MG63 (cell line): ENCODE measurements at regions not wholly inside any gene's neighbourhood (a gene's known extent, or its start where the extent isn't known, plus 50 kb on each side); places are given as distances from the start of the nearest gene placed in this dataset.

ENCODE experiments used
- DNase-seq: peaks from one replicate; pipeline ENCODE4 v3.0.0-alpha.2; 2020
- H3K27me3 ChIP-seq: fragments of 250-450 bp; sonication (Bioruptor Pico); 2 replicates; pipeline ENCODE4 v1.5.1; 2020; ENCODE audit warnings: mild to moderate bottlenecking, moderate library complexity
- H3K36me3 ChIP-seq: fragments of 250-450 bp; sonication (Bioruptor Pico); 2 replicates; pipeline ENCODE4 v1.5.1; 2020; ENCODE audit warnings: mild to moderate bottlenecking, moderate library complexity
- H3K4me3 ChIP-seq: fragments of 250-450 bp; sonication (Bioruptor Pico); 2 replicates; pipeline ENCODE4 v1.5.1; 2020; ENCODE audit warnings: mild to moderate bottlenecking, moderate library complexity
- H3K9me3 ChIP-seq: fragments of 250-450 bp; sonication (Bioruptor Pico); 2 replicates; pipeline ENCODE4 v1.5.1; 2020; ENCODE audit warnings: mild to moderate bottlenecking, moderate library complexity

DNA sequence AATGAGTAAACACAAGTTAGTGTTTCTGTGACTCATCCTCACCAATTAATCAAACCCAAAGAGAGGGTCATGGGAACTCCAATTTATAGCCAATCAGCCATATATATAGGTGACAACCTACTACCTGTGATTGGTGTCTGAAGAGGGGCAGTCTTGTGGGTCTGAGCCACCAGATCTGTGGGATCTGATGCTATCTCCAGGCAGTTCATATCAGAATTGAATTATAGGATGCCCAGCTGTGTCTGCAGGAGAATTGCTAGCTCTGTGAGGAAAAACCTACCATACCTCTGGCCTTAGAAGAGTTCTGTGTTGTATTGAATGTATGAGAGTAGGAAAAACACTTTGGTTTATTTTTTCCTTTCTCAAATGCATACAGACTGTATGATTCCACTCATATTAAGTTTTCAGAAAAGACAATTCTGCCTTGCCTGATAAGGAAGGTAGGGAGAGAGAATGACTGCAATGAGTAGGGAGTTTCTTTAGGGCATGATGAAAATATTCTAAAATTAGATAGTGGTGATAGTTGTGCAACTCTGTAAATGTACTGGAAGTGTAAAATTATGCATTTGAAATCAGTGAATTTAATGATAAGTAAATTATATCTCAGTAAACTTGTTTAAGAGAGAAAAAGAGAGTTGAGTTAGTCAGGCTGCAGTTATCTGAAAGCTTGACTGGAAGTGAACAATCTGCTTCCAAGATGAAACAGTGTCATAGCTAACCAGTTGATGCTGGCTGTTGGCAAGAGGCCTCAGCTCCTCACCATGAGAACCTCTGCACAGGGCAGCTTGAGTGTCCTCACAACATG is 274.9 kb downstream of the AUH start:
- Histone ChIP-seq H3K9me3 (no peaks in the 10 kb centered on the region), H3K4me3 (no peak overlapping the region), H3K27me3 (no peaks in the 10 kb centered on the region), H3K36me3 (no peaks in the 10 kb centered on the region)
- DNase-seq: no peak

DNA sequence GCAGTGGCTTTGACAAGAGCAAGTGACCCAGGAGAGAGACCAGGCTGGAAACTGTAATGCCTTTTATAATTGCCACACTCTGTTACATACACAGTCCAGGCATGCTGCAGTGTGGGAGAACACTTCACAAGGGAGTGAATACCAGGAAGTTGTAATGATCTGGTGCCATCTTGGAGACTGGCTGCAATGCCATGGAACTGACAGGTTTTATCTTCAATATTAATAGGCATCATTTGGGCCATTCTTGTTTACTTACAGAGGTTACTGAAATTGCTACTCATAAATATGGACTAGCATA is 274.3 kb downstream of the AUH start:
- DNase-seq: no peak
- no peaks in the 10 kb centered on the region for H3K36me3 ChIP-seq
- H3K9me3 ChIP-seq: no peaks in the 10 kb centered on the region
- H3K27me3 ChIP-seq: no peaks in the 10 kb centered on the region
- H3K4me3 ChIP-seq: no peak overlapping the region

DNA sequence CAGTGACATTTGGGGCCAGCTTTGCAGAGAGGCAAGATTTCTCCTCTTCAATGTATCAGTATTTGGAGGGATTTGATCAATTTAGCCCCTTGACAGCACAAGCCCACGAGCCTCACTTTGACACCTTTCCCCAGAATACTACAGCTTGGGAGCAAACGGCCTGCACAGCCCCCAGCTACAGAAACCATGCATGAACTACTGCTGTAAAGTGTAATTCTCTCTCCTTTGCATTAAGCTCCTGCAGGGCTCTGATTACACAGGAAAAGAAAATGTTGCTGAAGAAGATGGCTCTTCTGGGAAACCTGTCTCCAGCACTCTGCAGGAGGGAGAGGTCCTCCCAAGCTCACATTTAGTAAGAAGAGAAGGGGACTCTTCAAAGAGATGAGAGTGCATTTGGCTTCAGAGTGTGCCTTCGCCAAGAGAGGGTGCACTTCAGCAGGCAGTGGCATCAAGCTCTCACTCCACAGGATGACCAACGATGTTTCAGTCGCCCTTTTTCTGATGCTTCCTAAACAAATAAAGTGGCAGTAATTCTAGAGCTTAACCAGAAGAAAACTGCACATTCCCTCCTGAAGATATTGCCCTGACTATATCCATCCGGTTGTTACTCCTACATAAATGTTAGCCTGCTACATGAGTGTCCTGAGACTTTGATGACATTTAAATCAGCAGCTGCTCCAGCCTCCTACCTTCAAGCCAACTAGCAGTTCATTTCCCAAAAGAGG is 272.2 kb downstream of the AUH start:
- peaks cover 1% of the 10 kb centered on the region; the same call in 1 of the 2 replicates for H3K9me3 ChIP-seq
- no peaks in the 10 kb centered on the region for H3K36me3 ChIP-seq
- H3K27me3 ChIP-seq: no peaks in the 10 kb centered on the region
- no peak overlapping the region for H3K4me3 ChIP-seq
- DNase-seq: no peak

DNA sequence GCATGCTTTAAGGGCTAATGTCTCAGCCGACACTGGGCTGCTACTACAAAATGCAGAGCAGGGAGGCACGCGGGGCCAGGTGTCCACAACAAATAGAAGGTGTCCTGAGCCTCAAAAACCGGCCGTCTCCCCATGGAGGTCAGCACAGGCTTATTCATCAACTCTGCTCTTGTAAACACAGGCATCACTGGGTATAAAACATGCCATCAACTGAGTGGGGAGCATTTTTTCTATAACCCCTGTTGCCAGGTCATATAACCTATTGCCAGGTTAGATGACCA is 271.6 kb downstream of the AUH start:
- H3K27me3 ChIP-seq: no peaks in the 10 kb centered on the region
- no peak overlapping the region for H3K4me3 ChIP-seq
- DNase-seq: no peak

DNA sequence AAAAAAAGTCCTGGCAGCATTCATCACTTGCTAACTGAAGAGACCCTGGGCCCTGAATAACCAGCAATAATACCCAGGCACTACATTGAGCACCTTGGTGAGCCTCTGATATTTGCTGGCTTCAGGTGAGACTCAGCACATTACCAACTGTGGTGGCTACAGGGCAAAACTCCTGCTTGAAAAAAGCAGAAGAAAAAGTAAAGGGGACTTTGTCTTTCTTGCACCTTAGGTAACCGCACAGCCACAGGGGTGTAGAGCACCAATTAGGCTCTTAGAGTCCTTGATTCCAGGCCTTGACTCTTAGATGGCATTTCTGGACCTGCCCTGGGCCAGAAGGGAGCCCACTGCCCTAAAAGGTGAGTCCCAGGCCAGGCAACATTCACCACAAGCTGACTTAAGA is 269.5 kb downstream of the AUH start:
- Histone ChIP-seq H3K27me3 (no peaks in the 10 kb centered on the region), H3K36me3 (no peaks in the 10 kb centered on the region), H3K9me3 (peaks cover 1% of the 10 kb centered on the region; the same call in 1 of the 2 replicates), H3K4me3 (no peak overlapping the region)
- no peak for DNase-seq

More for the DNA sequence above, 271.6 kb downstream of the AUH start:
- Histone ChIP-seq H3K36me3 (no peaks in the 10 kb centered on the region), H3K9me3 (peaks cover 1% of the 10 kb centered on the region; the same call in 1 of the 2 replicates)

DNA sequence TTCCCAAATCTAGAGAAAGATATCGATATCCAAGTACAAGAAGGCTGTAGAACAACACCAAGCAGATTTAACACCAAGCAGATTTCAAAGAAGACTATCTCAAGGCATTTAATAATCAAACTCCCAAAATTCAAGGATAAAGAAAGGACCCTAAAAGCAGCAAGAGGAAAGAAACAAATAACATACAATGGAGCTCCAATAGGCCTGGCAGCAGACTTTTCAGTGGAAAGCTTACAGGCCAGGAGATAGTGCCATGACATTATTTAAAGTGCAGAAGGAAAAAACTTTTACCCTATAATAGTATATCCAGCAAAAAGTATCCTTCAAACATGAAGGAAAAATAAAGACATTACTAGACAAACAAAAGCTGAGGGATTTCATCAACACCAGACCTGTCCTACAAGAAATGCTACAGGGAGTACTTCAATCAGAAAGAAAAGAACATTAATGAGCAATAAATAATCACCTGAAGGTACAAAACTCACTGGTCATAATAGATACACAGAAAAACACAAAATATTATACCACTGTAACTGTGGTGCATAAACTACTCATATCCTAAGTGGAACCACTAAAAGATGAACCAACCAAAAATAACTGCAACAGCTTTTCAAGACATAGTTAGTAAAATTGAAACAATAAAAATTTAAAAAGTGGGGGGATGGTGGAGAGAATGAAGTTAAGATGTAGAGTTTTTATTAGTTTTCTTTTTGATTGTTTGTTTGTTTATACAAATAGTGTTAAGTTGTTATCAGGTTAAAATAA is 267.2 kb downstream of the AUH start:
- no peaks in the 10 kb centered on the region for H3K27me3 ChIP-seq
- H3K4me3 ChIP-seq: no peak overlapping the region
- no peaks in the 10 kb centered on the region for H3K36me3 ChIP-seq
- H3K9me3 ChIP-seq: peaks cover 1% of the 10 kb centered on the region; the same call in 1 of the 2 replicates
- no peak for DNase-seq

DNA sequence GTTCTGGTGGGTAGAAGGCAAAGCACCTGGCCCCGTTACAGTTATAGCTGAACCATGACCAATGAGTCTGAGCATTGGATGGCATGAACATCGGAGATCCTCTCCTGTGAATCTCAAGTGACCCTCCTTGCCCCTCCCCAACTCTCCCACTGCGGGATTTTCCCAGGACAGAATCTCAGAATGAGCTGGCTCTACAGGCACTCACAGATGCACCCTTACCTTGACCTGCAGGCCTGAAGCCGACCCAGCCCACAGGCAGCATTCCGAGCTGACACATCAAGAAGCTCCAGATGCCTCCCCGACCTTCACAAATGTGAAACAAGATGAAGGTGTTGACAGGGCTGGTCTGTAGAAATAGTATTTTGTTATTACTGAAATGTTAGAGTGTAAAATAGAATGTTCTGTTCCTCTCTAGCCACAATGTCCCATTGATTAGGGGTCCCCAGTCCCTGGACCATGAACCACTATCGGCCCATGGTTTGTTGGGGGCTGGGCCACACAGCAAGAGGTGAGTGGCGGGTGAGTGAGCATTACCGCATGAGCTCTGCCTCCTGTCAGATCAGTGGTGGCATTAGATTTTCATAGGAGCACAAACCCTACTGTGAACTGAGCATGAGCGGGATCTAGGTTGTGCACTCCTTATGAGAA is 263.4 kb downstream of the AUH start:
- Histone ChIP-seq H3K36me3 (no peaks in the 10 kb centered on the region), H3K9me3 (peaks cover 1% of the 10 kb centered on the region; the same call in 1 of the 2 replicates), H3K4me3 (no peak overlapping the region), H3K27me3 (no peaks in the 10 kb centered on the region)
- DNase-seq: no peak

DNA sequence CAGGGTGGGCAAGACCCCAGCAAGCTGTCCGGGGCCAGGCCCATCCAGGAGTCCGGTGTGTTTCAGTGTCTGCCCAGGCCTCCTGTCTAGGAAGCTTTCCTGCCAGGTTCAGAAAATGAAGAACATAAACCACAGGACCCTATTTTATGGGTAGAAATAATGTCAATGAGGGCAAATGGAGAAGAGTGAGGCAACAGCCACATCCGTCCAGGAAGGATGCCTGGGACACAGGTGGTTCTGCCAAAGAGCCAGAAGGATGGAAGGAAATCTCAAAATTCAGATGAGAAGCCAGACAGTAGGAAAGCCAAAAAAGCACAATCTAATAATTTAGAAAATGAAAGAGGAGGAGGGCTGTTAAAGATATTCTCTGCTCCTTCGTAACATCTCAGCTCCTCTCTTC is 262.3 kb downstream of the AUH start:
- Histone ChIP-seq H3K27me3 (no peaks in the 10 kb centered on the region), H3K36me3 (no peaks in the 10 kb centered on the region), H3K9me3 (no peaks in the 10 kb centered on the region), H3K4me3 (no peak overlapping the region)
- DNase-seq: no peak

DNA sequence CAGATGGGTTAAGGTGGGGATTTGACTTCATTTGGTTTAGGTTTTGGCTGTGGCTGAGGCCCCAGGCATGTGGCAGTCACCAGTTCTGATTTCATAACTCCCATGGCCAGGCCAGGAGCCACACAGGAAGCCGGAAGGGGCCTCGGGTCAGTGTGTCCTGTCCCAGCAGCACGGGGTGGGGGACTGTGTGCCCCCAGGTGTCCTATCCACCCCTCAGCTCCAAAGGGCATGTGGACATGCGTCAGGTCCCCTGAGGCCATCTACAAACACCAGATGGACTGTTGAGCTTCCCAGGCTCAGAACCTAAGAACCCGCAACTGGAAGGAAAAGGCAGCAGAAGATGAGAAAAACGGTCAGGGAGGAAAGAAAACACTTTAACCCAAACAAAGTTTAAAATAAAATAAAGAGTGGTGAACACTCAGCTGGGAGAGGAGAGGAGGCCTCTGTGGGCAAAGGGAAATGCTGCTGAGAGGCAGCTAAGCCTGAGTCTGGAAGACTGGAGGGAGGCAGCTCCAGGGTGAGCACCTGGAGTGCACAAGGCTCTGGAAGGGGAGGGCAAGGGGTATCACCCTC is 260.8 kb downstream of the AUH start:
- no peak for DNase-seq
- Histone ChIP-seq H3K9me3 (no peaks in the 10 kb centered on the region), H3K4me3 (no peak overlapping the region), H3K27me3 (no peaks in the 10 kb centered on the region), H3K36me3 (no peaks in the 10 kb centered on the region)

DNA sequence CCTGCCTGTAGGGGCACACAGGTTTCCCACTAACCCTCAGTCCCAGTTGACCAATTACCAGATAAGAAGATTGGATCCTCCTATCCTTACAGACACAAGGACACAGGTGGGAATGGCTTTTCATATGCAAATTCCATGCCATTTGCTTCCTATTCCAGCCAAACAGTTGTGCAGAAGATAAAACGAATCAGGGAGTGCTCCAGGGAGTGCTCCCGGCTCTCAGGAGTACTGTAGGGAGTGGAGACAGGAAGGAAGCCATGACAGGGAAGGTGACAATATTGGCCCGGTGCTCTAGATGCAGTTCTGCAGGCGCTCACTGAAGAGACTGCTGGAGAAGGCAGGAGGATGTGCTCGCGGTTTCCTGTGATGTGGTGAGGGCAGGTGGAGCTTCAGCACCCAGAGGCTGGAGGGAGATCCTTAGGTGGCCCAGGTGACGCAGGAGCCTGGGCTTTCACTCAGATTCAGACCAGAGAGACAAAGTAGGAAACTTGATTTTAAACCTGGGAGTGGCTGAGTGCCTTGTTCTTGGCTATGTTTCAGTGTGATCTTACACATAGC is 260.0 kb downstream of the AUH start:
- no peaks in the 10 kb centered on the region for H3K27me3 ChIP-seq
- H3K4me3 ChIP-seq: no peak overlapping the region
- H3K9me3 ChIP-seq: no peaks in the 10 kb centered on the region
- DNase-seq: no peak
- H3K36me3 ChIP-seq: no peaks in the 10 kb centered on the region

DNA sequence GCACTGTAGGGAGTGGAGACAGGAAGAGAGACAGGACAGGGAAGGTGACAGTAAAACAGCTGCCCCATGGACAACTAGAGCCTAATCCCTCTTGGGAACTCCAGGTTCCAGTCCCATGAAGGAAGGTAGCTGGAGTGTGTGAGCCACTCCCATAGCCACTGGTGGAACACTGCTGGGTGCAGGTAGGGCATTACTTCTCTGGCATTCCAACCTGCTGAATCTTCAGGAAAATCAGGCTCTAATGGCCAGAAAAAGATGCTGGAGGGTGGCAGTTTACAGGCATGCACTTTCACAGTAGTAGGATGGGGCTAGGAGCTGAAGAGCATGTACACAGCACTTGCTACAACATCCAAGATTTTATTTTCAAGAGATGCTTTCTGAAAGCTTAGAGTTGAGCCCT is 259.4 kb downstream of the AUH start:
- H3K27me3 ChIP-seq: no peaks in the 10 kb centered on the region
- H3K36me3 ChIP-seq: no peaks in the 10 kb centered on the region
- no peak overlapping the region for H3K4me3 ChIP-seq
- no peaks in the 10 kb centered on the region for H3K9me3 ChIP-seq
- DNase-seq: no peak

DNA sequence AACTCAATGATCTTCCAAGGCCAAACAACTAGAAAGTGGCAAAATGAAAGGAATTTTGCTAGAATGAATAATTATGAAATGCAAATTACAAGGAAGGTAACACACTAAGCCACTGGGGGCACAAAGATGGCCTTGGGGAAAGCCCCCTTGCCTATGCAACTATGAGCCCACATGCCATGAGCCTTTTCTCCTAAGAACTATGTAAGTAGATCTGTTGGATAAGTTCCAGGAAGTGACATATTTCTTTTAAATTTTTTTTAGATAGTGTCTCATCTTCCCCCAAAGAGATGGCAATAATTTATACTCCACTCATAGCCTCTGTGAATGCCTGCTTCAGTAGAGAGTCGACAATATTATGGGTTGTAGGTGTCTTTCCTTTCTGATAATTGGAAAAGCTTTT is 257.8 kb downstream of the AUH start:
- Histone ChIP-seq H3K9me3 (no peaks in the 10 kb centered on the region), H3K27me3 (no peaks in the 10 kb centered on the region), H3K36me3 (no peaks in the 10 kb centered on the region), H3K4me3 (no peak overlapping the region)
- DNase-seq: no peak

DNA sequence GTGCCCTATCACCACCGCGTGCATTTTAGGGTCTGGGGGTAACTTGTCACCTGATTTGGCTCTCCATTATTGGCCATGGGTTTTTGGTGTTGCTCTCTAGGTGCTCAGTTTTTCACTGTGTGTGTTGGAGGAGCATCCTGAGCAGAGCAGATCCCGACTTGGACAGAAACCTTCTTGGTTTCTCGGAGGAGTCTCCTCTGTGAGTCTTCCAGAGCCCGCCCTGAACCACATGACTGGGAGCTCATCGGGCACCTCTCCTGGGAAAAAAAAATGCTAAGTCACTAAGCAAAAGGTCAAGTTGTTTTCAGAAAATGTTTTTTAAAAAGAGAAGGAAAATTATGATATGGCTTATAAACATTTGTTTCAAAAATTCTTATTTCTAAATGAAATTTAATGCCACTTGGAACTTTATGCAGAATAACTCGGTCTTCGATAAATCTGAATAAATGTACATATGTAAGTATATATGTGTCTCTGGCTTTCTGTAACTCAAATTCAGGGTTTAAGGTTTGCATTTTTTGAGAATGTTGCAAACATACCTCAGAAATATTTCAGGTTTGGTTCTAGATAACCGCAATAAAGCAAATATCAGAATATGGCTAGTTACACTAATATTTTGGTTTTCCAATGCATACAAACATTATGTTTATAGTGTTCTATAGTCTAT is 255.2 kb downstream of the AUH start:
- Histone ChIP-seq H3K9me3 (peaks cover 7% of the 10 kb centered on the region), H3K36me3 (no peaks in the 10 kb centered on the region), H3K4me3 (no peak overlapping the region), H3K27me3 (no peaks in the 10 kb centered on the region)
- DNase-seq: no peak

DNA sequence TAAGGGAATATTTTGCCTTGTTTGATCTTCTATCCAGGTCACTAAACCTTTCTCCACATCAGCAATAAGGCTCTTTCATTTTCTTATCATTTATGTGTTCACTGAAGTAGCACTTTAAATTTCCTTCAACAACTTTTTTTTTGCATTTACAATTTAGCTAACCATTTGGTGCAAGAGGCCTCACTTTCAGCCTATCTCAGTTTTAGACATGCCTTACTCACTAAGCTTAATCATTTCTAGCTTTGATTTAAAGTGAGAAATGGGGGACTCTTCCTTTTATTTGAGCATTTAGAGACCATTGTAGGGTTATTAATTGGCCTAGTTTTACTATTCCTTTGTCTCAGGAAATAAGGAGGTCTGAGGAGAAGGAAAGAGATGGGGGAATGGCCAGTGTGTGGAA is 250.5 kb downstream of the AUH start:
- DNase-seq: no peak
- Histone ChIP-seq H3K4me3 (no peak overlapping the region), H3K9me3 (peaks cover 7% of the 10 kb centered on the region), H3K27me3 (no peaks in the 10 kb centered on the region), H3K36me3 (no peaks in the 10 kb centered on the region)

DNA sequence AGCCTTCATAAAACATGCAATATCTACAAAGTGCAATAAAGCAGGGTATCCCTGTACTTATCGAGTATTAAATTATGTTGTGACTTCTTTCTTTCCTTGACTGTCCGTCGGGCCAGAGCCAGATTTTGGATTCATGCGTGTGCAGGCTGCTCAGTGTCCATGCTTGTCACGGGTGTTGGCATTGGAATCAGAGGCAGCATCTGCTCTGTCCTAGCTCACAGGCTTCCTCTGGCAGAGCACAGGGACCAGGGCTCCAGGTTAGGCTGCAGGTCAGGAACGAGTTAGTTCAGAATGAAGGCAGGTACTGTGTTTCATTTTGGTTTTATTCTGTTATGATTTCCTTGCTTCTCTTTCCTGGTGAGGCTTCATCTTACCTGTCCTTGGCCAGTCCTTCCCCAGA is 249.8 kb downstream of the AUH start:
- Histone ChIP-seq H3K36me3 (no peaks in the 10 kb centered on the region), H3K9me3 (peaks cover 7% of the 10 kb centered on the region), H3K4me3 (no peak overlapping the region), H3K27me3 (no peaks in the 10 kb centered on the region)
- no peak for DNase-seq

DNA sequence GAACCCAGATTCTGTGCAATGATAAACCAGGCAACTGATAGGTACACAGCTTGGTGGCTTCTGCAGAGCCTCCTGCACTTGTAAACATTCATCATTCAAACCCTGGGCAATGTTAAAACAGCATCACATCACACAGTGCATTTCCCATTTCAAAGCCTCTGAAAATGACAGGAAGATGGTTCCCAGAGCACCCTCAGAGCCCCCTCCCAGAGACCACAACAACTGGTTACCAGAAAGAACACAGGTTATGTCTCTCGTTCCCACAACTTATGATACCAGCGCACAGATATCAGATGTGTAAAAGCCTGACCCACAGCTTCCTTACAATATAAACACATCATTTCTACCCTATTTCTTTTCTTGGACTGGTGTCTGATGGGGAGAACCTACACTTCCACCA is 248.7 kb downstream of the AUH start:
- DNase-seq: no peak
- no peak overlapping the region for H3K4me3 ChIP-seq
- H3K9me3 ChIP-seq: peaks cover 7% of the 10 kb centered on the region
- H3K36me3 ChIP-seq: no peaks in the 10 kb centered on the region
- no peaks in the 10 kb centered on the region for H3K27me3 ChIP-seq
